GM18909 (cell line): ENCODE measurements at regions not wholly inside any gene's neighbourhood (a gene's known extent, or its start where the extent isn't known, plus 50 kb on each side); places are given as distances from the start of the nearest gene placed in this dataset.

ENCODE experiments used
- ATAC-seq: cut with Tn5 transposase; IDR thresholded peaks from one replicate; pipeline ENCODE4 v1.9.1; 2021; ENCODE audit warnings: mild to moderate bottlenecking; ENCODE audit not compliant: unreplicated experiment, poor library complexity

GRCh38 chr11:122524898-122525297 lies 130.6 kb upstream of the UBASH3B start:
- ATAC-seq = no peak

DNA sequence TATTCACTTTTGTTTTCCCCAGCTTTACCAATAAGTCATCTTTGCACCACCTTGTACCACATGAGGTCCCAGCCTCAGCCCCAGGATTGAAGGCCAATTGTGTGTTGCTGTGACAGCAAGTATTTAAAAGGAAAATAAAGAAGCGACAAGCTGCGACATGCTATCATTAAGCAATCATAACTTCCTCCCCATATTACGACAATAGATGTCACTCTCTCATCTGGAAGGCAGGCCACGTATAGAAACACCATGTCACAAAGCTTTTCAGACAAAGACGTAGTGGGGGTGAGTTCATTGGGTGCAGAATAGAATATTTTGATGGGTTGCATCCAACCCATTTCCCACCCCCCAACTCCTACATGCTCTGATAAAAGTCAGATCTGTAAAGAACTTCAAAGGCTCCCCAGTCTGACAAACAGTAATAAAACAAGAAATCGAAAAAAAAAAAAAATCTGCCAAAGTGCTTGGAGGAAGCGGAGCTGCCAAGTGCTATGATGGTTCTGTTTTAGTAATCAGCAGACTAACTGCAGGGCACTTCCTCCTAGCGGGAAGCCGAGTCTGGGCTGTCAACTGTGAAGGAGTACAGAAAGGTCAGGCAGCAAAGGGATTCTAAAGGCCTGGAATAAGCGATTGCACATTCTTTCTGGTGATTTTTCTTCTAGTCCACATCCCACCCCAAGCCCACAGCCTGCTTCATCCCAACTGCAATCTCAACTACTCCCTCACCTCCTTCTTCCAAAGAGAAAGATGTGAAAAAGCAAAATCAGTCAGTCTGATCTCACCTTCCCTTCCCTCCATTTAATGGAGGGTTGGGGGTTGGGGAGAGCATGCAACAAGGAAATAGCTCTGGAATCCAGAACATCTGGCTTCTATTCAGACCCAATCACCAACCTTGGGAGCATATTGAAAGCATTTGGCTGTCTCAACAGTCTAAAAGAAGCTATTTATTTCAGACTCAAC lies 131.4 kb upstream of the UBASH3B start:
- ATAC-seq = no peak

- ATAC-seq = no peak
Observed at GRCh38 chr11:122521626-122522025, 133.9 kb upstream of the UBASH3B start.

DNA sequence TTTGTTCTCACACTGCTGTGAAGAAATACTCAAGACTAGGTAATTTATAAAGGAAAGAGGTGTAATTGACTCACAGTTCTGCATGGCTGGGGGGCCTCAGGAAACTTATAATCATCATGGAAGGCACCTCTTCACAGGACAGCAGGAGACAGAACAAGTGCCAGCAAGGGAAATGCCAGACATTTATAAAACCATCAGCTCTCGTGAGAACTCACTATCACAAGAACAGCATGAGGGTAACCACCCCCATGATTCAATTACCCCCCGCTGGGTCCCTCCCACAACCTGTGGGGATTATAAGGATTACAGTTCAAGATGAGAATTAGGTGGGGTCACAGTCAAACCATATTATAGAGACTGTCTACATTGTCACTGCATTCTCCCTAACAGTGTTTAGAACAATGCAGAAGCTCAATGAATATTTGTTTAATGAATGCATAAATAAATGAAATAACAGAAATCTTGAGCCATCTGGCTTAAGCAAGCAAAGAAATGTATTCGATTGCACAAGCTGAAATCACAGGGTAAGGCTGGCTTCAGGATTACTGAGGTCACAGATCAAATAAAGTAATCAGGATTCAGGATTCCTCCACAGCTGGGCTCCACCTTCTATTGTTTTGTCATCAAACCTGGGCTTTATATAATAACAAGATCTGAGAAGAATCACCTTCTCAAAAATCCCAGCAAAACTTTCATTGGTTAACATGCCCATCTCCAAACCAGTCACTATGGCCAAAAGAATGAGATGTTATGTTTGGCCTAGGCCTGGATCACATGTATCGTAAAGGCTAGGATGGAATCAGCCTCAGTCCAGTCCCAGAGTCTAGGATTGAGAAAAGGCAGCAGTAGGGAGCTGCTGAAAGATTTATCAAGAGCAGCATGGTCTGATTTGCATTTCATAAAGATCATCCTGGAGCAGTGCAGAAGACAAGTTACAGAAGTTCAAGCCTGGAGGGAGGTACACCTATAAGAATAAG lies 137.8 kb upstream of the UBASH3B start:
- ATAC-seq = no peak

GRCh38 chr11:122516686-122517085 lies 138.8 kb upstream of the UBASH3B start:
- ATAC-seq = no peak

GRCh38 chr11:122513997-122514396 lies 141.5 kb upstream of the UBASH3B start:
- no peak for ATAC-seq

DNA sequence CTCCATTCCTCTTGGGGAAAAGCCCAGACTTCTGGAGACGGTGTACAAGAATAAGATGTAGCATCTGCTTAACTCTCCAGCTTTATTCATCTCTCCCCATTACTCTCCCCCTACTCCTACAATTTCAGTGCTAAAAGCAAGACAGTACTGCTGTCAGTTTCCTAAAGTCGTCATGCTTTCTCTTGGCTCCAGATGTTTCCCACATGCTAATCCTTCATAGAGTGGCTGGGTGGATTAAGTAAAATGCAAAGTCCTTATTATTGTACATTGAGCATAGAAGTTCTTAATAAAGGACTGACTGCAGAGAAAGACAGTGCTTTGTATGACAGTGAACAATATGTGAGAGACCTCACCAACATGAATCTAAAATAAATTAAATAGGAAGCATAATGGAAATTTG lies 142.2 kb upstream of the UBASH3B start:
- no peak for ATAC-seq

DNA sequence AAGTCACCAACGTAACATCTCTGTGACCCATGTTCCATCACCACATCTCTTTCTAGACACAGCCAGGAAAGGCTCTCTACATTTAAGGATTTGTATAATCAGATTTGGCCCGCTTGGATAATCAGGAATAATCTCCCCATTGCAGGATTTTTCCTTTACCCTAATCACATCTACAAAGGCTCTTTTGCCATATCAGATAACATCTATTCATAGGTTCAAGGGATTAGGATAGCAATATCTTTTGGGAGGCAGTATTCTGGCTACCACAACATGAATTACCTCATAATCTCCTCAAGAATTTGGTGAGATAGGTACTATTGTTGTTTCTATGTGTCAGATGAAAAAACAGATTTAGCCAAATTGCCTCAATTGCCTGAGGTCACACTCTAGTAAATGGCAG lies 142.8 kb upstream of the UBASH3B start:
- no peak for ATAC-seq

GRCh38 chr11:122509899-122510298 lies 145.6 kb upstream of the UBASH3B start:
- no peak for ATAC-seq

DNA sequence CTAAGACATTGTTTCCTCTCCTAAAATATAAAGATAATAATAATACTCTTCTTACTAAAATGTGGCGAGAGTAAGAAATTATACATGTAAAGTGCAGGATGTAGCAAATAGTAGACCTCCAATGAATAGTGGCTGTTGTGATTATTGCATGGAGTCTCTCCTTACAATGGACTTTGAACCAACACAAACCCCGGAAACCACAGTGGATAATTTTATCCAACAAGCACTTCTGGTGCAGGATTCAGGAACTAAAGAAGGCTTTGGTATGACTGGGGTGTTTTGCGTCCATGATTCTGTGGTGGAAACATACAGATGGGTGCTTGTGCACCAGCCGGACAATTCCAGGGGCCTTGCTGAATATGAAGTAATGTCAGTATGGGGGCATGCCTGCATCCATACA lies 146.4 kb upstream of the UBASH3B start:
- ATAC-seq = no peak

GRCh38 chr11:122505304-122506006 lies 150.1 kb upstream of the UBASH3B start:
- peak; percentile 67 for ATAC-seq

DNA sequence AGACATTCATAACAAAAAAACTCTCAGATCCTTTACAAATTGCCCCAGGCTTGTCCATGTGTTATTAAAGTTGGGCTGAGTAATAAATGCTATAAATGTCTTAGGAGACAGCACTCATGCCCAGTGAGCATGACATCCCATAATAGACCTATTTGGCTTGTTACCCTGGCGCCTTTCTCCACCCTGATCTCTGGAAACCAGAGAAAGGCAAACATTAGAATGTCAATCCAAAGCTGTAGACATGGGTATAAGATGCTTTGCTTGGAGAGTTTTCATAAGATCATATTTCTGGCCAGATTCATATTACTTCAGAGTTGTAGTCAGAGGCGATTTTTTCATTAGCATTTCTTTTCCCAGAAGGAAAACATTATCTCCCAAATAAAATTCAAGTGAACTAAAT lies 161.3 kb upstream of the UBASH3B start:
- ATAC-seq = no peak

DNA sequence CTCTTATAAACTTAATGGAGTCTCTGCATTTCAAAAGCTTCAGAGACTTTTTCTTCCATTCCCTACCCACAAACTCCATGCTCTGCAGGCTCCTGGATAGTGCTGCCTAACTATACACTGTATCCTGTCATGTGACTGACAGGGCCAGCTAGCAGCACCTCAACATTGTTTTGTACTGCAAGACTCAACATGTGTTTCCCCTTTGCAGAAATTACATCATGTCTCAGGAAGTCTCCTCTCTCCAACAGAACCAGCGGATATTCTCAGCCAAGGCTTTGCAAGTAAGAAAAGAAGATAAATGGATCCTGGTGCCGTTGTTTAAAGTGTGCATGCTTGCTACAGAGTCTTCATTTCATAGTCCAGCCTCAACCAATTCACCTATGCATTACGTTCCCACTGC lies 164.0 kb upstream of the UBASH3B start:
- no peak for ATAC-seq

GRCh38 chr11:122488892-122489706 lies 166.4 kb upstream of the UBASH3B start:
- ATAC-seq = no peak

DNA sequence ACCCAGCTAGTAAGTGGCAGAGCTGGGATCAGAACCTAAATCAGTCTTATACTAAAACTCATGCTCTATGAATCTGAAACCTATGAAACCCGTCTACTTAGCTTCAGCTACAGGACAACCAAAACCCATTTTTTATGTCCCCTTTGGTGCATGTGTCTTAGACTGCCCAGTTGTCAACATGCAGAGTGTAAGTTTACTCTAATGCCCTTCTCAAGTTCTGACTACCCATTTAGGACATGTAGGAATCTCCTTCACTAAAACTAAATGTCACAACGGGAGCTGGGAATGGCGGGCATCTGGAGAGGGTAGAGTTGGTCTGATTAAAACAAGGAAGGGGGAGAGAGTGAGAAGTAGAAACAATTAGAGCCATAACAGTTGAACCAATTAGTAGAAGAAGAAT lies 167.9 kb upstream of the UBASH3B start:
- ATAC-seq = no peak

DNA sequence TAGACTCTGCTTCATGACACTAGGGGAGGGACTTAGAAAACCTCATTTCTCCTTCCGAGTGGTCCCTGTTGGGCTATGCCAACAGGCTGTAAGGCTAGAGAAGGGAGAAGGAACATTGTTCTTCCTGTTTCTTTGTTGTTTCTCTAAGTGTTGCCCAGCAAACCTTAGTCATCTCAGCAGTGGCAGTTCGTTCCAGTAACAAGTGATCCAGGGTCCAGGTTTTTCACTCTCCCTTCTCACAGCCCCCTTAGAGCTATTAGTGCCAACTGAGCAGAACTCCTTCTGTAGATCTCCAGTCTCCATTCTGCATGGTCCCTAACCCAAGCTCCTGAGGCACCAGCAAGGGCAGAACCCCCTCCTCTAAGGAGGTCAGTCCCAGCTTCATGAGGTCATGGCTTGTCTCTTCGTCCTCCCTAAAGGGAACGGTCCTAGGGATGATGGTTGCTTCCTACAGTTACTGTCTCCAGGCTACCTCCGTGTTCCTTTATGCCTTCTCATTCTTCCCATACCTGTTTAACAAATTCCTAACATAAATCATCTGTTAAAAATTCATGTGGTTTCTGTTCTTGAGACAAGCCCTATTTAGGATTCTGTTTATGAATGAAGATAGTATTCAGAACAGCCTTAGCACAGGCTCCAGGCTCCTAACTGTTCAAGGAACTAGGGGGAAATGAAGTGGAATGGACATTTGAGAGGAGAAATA lies 168.6 kb upstream of the UBASH3B start:
- ATAC-seq = no peak

DNA sequence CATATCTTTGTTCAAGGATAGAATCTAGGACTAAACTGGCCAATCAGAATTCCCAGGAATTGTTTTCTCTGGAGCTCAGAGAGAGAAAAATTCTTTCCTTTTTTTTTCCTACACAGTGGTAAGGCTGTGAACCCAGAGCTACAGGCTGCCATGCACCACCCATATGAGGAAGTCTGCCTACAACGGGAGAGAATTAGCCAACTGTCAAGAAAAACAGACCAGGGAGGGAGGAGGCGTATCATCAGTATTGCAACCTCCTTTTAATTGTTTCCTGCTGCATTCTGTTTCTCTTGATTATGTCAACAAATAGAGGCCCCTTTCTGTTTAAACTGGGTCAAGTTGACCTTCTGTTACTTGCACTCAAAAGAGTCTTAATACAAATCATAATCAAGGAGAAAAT lies 176.5 kb upstream of the UBASH3B start:
- ATAC-seq = no peak

GRCh38 chr11:122468965-122469364 lies 186.6 kb upstream of the UBASH3B start:
- ATAC-seq = no peak

DNA sequence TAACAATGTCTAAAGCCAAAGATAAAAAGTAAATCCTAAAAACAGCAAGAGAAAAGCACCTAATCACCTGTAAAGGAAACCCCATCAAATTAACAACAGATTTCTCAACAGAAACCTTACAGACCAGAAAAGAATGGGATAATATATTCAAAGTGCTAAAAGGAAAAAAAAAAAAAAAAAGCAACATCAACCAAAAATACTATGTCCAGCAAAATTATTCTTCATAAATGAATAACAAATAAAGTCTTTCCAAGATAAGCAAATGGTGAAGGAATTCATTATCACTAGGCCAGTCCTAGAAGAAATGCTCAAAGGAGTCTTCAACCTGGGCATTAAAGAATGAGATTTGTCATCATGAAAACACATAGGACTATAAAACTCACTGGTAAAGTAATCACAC lies 192.0 kb upstream of the UBASH3B start:
- ATAC-seq = no peak
